Skeletal muscle tissue (tissue), 3 donors: ENCODE measurements at regions not wholly inside any gene's neighbourhood (a gene's known extent, or its start where the extent isn't known, plus 50 kb on each side); places are given as distances from the start of the nearest gene placed in this dataset.
"Not testable (repeated sequence)": the region's sequence is repeated elsewhere in the genome, so short reads cannot be mapped to it uniquely, and the experiment has no call there.

Source experiments
- H3K27ac ChIP-seq: one replicate; pipeline ENCODE4 v1.7.0; 2013; ENCODE audit warnings: mild to moderate bottlenecking, low read depth, low read length, inconsistent platforms
- H3K27me3 ChIP-seq, 3 donors: one replicate each; pipeline ENCODE4 v1.7.0; 2013; ENCODE audit warnings: low read length in 3 of 3; ENCODE audit not compliant: control insufficient read depth in 3 of 3, insufficient read depth in 3 of 3
- H3K36me3 ChIP-seq, 3 donors: one replicate each; pipeline ENCODE4 v1.7.0; 2013; ENCODE audit warnings: low read length in 3 of 3; ENCODE audit not compliant: control insufficient read depth in 3 of 3, insufficient read depth in 3 of 3
- H3K4me1 ChIP-seq, 3 donors: one replicate each; pipeline ENCODE4 v1.7.0; 2013; ENCODE audit warnings: low read length in 3 of 3, mild to moderate bottlenecking in 3 of 3; ENCODE audit not compliant: control insufficient read depth in 3 of 3, insufficient read depth in 3 of 3
- H3K4me3 ChIP-seq, 3 donors: one replicate each; pipeline ENCODE4 v1.7.0; 2013; ENCODE audit warnings: low read length in 3 of 3
- H3K9ac ChIP-seq, 3 donors: one replicate each; pipeline ENCODE4 v1.7.0; 2013; ENCODE audit warnings: low read length in 3 of 3, mild to moderate bottlenecking in 3 of 3, moderate library complexity in 2 of 3, low read depth in 1 of 3
- H3K9me3 ChIP-seq, 3 donors: one replicate each; pipeline ENCODE4 v1.7.0; 2013; ENCODE audit warnings: low read length in 3 of 3; ENCODE audit not compliant: control insufficient read depth in 3 of 3
- donor health status: Osteomylitis.

GRCh38 chr2:132220589-132220988 lies 58.8 kb upstream of the ANKRD30BL start:
- not testable (repeated sequence) for H3K9ac ChIP-seq, H3K36me3 ChIP-seq, H3K4me1 ChIP-seq, H3K9me3 ChIP-seq, H3K27ac ChIP-seq, H3K4me3 ChIP-seq, H3K27me3 ChIP-seq

- H3K9me3 ChIP-seq, H3K9ac ChIP-seq, H3K27me3 ChIP-seq, H3K27ac ChIP-seq, H3K4me1 ChIP-seq, H3K36me3 ChIP-seq, H3K4me3 ChIP-seq: not testable (repeated sequence)
Measured at GRCh38 chr2:132221886-132222285, 60.1 kb upstream of the ANKRD30BL start.

- H3K27me3 ChIP-seq, result peaks cover 4 to 11% (median 6%) of the 10 kb centered on the region in 3 donors
- H3K27ac ChIP-seq, result no peak overlapping the region
Measured at GRCh38 chr2:132252191-132252893, 90.6 kb upstream of the ANKRD30BL start.

GRCh38 chr2:132252894-132253264 lies 91.1 kb upstream of the ANKRD30BL start:
- Histone ChIP-seq H3K27me3 (peaks cover 4 to 14% (median 7%) of the 10 kb centered on the region in 3 donors), H3K9ac (no peak overlapping the region), H3K4me3 (no peak overlapping the region), H3K9me3 (no peaks in the 10 kb centered on the region), H3K4me1 (no peaks in the 10 kb centered on the region), H3K27ac (no peak overlapping the region), H3K36me3 (no peaks in the 10 kb centered on the region)

More at GRCh38 chr2:132252191-132252893, 90.6 kb upstream of the ANKRD30BL start:
- no peaks in the 10 kb centered on the region for H3K9me3 ChIP-seq
- no peak overlapping the region for H3K9ac ChIP-seq
- no peaks in the 10 kb centered on the region for H3K36me3 ChIP-seq
- H3K4me1 ChIP-seq, result no peaks in the 10 kb centered on the region
- H3K4me3 ChIP-seq, result no peak overlapping the region

GRCh38 chr2:132253496-132254305 lies 91.9 kb upstream of the ANKRD30BL start:
- H3K4me1 ChIP-seq, result no peaks in the 10 kb centered on the region
- H3K9me3 ChIP-seq, result no peaks in the 10 kb centered on the region
- H3K9ac ChIP-seq, result no peak overlapping the region
- H3K27me3 ChIP-seq, result peaks cover 4 to 14% (median 7%) of the 10 kb centered on the region in 3 donors
- H3K36me3 ChIP-seq, result no peaks in the 10 kb centered on the region
- H3K4me3 ChIP-seq, result no peak overlapping the region
- no peak overlapping the region for H3K27ac ChIP-seq

GRCh38 chr2:132254306-132254919 lies 92.7 kb upstream of the ANKRD30BL start:
- not testable (repeated sequence) for H3K9ac ChIP-seq, H3K4me1 ChIP-seq, H3K4me3 ChIP-seq, H3K36me3 ChIP-seq, H3K9me3 ChIP-seq, H3K27ac ChIP-seq
- H3K27me3 ChIP-seq, result peaks cover 4 to 14% (median 7%) of the 10 kb centered on the region in 3 donors

GRCh38 chr2:132255714-132256113 lies 94.0 kb upstream of the ANKRD30BL start:
- H3K27ac ChIP-seq, result no peak overlapping the region
- H3K36me3 ChIP-seq, result no peaks in the 10 kb centered on the region
- no peaks in the 10 kb centered on the region for H3K4me1 ChIP-seq
- H3K9me3 ChIP-seq, result no peaks in the 10 kb centered on the region
- H3K27me3 ChIP-seq, result peaks cover 4 to 14% (median 7%) of the 10 kb centered on the region in 3 donors
- H3K9ac ChIP-seq, result no peak overlapping the region
- no peak overlapping the region for H3K4me3 ChIP-seq

- no peak overlapping the region for H3K4me3 ChIP-seq
- no peaks in the 10 kb centered on the region for H3K4me1 ChIP-seq
- H3K27ac ChIP-seq, result no peak overlapping the region
- no peaks in the 10 kb centered on the region for H3K9me3 ChIP-seq
- H3K36me3 ChIP-seq, result no peaks in the 10 kb centered on the region
- peaks cover 4 to 14% (median 7%) of the 10 kb centered on the region in 3 donors for H3K27me3 ChIP-seq
- no peak overlapping the region for H3K9ac ChIP-seq
Measured at GRCh38 chr2:132256251-132256902, 94.6 kb upstream of the ANKRD30BL start.

- H3K4me3 ChIP-seq, H3K36me3 ChIP-seq, H3K4me1 ChIP-seq, H3K27ac ChIP-seq, H3K9ac ChIP-seq, H3K9me3 ChIP-seq: not testable (repeated sequence)
- peaks cover 4 to 14% (median 7%) of the 10 kb centered on the region in 3 donors for H3K27me3 ChIP-seq
Measured at GRCh38 chr2:132256903-132257300, 95.2 kb upstream of the ANKRD30BL start.
